ENCODE measurements at regions not wholly inside any gene's neighbourhood (a gene's known extent, or its start where the extent isn't known, plus 50 kb on each side); places are given as distances from the start of the nearest gene placed in this dataset.

DNA sequence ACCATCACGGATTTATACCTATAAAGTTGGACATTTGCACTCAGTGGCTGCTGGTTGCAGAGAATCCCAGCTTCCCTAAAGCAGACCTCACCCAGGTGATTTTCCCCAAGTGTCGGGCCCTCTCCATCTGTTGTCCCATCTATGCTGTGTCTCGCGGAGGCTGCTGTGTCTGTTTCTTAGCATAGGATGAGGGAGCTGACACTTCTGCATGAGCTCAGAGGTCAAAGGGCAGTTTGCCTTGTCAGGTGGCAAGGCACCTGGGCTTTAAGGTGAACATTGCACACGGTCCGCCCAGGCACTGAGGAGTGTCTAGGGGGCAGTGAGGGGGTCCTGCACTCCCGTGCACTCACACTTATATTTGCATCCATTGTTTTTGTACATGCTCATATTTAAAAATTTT, 151.6 kb downstream of the ZIC5 start:
- no peak for DNase-seq

DNA sequence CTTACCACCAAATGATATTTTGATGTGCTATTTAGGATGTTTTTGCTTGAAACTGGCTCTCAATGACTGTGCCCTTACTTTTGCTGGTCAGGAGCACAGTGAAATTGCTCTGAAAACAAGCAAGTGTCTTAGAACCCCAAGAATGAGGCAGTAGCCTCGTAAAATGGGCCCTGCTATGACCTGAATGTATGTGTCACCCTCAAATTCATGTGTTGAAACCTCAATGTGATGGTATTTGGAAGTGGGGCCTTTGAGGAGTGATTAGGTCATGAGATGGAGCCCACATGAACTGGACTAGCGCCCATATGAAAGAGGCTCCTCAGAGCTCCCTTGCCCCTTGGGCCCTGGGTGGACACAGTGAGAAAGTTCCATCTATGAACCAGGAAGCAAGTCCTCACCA, 155.2 kb downstream of the ZIC5 start:
- no peak for DNase-seq

DNA sequence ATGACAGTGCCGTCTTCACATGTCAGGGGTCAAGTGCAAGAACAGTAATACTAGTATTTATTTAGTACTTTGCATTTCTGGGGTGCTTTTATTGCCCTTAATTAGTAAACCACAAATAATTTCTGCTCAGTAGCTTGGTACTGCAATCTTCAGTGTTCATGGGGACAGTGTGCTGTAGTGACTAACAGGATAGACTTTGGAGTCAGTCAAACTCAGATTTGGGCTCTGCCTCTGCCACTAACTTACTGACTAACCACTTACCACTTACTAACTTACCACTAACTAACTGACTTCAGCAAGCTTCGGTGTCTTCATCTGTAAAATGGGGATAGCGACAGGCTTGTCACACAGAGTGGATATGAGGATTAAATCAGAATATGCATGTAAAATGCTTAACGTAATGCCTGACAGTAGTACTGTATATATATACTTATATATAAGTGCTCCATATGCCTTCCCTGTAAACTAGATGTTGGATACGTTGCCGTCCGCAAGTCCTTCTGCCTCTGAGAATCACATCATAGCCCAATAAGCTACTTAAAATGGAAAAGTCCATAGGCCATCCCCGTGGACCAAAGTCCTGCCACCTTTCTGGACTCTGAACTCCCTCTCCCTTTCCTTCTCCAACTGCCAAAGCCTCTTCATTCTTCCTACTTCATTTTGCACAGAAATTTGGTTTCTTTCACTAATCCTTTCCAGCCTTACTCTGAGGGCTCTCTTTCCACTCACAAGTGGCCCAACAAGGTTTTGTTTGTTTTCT, 158.1 kb downstream of the ZIC5 start:
- DNase-seq: no peak

DNA sequence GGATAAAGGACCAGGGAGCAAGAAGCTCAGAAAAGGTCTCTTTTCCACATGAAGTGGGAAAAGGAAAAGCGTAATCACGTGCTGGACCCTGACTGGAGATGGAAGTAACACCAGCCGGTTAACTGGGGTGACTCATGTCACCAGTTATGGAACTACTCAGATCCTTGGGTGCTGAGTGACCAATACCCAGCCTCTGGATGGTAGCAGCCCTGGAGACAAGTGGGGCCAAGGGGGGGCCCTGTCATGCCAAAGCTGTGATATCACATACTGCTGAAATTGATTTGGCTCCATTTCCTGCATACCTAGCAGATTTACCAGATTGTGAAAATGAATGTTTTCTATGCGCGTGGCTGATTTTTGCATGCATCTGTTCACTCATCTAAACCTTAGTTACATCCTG, 158.9 kb downstream of the ZIC5 start:
- DNase-seq: no peak

DNA sequence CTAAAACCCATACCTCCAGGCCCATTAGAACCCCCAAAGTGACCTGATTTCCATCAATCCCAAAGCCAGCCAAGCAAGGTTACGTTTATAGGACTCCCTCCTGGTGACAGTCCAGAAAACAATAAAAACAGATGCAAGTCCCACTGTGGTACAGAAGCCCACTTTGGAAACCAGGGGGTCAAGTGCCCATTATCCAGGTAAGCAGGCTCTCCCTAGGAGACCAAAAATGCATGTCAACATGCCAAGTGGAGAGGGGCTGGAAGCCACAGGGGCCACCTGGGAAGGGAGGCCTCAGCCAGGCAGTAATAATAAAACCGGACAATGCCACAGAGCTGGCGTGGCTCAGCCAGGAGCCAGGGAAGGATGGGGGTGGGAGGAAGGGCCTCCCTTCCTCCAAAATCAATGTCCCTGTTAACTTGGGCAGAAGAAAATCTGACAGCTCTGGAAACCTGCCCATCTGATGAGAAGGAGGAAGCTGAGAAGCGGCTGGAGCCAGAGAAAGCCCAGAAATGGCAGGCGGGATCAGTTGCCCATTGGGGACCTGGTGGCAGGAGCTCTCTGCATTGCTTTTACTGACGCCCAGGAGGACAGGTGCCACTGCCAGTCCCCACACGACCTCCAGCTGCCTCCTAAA, 160.4 kb downstream of the ZIC5 start:
- no peak for DNase-seq

DNA sequence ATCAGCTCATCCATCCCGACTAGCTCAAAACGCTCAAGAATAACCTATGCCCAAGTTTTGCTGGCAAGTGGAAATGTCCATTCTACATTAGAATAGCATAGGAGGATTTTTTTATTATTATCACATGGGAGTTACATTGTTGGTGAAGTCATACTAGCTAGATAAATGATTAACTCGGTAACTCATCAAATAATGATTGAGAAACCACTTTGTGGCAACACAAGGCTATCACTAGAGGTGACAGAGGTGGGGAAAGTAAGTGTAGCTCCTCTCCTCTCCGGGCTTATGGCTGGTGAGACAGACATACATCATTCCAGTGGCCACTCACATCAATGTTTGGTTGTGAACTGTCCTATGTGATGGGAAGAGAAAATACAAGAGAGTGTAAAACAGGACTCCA, 161.6 kb downstream of the ZIC5 start:
- DNase-seq: no peak

DNA sequence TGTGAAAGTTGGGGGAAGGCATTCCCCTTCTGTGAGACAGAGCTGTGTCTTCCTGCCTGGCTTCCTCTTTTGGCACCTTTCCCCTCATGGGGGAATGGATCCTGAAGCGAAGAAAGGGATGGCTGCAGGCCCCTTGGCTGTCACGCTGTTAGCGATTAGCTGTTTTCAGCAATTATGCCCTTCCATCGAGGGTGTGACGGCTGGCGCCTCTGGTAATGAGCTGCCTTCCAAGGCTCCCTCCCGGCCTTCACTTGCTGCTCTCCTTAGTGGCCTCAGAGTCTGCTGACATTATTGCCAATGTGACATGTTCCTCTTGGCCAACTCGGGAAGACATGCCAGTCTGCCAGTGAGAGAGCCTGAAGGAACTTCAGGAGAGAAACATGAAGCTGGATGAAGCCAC, 162.1 kb downstream of the ZIC5 start:
- no peak for DNase-seq

DNA sequence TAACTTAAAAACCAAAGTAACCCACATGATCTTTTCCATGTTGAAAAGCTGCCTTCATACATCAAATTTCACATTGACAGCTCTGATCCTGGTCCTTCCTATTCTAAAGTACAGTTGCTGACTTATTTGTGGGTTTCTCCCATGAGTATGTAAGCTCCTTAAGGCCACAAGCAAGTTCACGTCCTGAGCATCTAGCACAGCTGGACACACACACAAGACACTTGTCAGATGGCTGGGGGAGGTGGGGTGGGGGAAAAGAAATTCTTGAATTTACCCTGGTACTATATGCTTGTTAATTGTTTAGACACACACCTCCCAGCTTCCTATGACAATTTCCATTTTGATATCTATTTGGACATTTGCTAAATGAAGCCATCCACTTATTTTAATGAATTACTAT, 162.8 kb downstream of the ZIC5 start:
- no peak for DNase-seq

DNA sequence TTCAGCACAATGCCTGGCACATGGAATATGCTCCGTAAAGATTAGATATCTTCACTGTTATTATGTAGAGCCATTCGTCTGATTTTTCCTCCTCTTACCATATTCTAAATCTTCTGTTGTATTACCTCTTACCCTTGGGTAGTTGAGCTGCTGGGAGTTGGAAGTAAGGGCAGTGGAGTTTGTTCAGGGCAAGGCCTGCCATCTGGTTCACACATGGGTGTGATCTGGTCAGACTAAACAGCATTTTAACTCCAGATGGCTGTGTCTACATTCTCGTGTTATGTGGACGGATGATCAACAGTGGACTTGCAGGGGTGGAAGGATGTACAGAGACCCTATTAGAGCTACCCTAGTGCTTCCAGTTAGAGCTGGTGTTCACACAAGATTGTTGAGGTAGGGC, 164.9 kb downstream of the ZIC5 start:
- DNase-seq: no peak

DNA sequence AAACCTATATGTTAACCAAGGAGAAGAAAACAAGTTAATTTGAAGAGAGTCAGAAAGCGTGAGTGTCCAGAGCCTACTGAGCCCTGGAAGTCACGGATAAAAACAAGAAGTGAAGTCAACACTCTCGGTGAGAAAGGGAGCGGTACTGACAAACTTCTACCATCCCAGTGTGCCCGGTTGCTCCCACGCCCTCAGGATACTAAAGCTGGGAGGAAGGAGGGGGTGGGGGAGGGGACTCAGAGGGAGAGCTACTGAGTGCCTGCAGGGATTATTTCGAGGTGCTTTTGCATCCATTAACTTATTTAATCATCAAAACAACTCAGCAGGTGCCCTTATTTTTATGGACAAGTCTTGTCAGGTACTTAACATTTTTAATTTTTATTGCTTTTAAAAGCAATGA, 166.2 kb downstream of the ZIC5 start:
- no peak for DNase-seq

DNA sequence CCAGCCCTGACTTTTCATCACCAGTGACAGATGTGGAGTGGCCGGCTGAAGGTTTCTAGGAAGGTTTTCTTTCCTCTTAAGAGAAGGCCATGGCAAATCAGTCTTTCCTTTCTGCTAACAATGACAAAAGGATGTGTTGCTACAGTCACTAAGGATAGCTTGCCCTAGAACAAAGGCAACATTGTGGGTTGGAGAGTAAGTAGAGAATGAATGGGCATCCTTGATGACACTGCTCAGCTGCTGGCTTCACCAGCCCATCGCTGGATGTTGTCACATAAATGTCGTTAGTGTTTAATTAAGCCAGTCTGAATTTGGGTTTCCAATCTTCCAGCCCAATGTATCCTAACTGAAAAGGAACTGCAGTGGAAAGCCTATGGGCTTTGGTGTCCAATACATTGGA, 168.4 kb downstream of the ZIC5 start:
- DNase-seq: no peak

DNA sequence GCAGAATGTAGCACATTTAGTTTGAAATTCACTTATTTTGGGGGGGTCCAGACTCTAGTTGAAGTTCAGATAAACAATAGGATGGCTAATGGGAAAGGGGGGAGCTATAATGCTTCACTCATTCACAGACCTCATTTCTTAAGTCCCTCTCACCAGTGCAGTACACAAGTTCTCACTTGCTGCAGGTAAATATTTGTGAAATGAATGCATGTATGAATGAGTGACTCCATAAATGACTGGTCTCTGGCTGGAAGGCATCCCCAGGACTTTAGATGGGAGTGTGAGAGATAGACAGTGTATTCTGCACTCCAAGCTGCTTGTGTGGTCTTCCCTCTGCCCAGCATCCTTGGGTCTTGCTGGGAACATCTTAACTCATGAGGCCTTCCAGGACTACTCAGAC, 169.2 kb downstream of the ZIC5 start:
- DNase-seq: no peak

DNA sequence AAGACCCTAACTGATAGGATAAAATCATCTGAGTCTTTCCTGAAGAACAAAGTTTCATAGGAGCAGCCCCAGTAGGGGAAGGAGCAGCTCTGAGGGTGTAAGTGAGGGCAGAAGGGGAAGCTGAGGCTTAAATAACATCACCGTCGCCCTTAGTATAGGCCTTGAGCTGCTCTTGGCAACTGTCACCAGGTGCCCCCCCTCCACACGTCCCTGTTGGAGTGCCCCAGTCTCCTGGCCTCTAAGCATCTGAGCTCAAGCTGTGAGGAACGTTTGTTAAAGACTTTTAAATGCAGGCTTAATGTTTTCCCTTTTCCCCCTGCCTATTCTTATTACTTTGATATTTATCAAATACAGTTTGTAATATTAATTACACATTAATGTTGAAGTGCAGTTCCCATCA, 170.6 kb downstream of the ZIC5 start:
- no peak for DNase-seq

DNA sequence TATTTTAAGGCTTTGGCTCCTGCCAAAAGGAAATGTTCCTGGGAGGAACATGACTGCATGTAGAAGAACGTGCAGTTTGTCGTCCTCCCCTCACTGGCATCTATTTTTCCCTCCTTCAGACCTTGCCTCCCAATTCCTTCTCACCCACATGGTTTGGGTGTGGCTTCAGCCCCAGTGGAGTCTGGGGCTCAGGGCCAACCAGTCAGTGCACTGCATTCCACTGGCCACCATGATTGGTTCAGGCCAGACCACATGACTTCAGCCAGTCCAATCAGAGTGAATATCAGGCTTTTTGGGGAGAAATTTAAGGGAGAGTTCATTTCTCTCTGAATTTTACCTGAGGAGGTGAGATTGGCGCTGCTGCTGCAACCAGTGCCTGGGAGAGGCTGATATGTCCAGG, 171.6 kb downstream of the ZIC5 start:
- DNase-seq: no peak

DNA sequence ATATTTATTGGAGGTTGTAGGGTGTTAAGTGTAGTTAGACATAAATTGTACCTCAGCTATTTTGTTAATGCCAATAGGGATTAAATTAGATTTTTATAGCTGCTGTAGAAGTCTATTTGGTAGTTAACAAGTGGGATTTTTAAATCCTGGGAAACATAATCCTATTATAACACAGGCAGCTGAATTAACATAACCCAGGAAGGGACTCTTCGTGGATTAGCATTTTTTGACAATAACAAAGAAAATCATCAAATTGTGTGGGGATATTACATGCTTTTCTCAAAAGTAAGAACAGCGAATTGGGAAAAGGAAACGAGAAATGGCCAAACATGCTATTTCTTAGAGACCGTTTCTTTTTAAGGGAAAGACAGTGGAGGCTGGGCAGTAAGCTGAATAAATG, 172.8 kb downstream of the ZIC5 start:
- DNase-seq: no peak

DNA sequence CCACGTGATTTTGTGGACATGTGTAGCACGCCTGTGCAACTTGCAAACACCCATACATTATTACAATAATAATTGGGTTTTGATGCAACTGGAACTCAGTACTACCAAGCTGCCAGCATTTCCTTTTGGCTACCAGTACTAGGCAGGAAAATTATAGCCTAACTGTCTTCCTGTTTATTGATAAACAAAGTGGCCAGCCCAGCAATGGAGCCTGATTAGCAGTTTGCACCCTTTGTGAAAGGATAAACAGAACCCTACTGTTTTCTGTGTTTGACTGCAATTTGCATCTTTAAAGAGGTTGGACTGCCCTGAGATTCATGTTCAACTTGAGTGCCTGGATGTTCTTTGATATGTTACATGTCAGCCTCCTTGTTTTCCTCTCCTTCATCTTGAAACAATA, 173.9 kb downstream of the ZIC5 start:
- no peak for DNase-seq

DNA sequence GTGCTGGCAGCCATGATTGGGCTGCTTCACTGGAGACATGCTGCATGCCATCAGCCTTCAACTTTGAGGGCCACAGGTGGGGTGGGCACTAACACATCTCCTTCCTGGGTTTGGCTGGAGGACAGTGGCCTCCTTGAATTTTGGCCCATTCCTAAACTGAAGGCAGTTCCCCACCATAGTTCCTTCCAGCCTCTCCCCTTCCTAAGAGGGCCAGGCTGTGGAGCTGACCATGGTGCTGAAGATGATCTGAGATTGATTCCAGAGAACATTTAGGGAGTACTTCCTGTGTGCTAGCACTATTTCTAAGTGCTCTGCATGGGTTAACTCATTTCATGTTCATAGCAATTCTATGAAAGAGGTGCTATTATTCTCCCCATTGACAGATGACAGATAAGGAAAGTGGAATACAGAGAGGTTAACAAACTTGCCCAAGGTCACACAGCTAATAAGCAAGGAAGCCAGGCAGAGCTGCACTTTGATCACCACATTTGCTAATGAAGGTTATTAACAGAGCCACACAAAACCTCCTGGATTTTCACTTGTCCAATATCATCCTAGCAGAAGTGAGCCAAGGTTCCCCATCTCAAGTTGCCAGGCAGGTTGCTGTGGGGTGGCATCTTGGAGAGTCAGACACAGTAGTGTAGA, 175.3 kb downstream of the ZIC5 start:
- peak; percentile 40 for DNase-seq

DNA sequence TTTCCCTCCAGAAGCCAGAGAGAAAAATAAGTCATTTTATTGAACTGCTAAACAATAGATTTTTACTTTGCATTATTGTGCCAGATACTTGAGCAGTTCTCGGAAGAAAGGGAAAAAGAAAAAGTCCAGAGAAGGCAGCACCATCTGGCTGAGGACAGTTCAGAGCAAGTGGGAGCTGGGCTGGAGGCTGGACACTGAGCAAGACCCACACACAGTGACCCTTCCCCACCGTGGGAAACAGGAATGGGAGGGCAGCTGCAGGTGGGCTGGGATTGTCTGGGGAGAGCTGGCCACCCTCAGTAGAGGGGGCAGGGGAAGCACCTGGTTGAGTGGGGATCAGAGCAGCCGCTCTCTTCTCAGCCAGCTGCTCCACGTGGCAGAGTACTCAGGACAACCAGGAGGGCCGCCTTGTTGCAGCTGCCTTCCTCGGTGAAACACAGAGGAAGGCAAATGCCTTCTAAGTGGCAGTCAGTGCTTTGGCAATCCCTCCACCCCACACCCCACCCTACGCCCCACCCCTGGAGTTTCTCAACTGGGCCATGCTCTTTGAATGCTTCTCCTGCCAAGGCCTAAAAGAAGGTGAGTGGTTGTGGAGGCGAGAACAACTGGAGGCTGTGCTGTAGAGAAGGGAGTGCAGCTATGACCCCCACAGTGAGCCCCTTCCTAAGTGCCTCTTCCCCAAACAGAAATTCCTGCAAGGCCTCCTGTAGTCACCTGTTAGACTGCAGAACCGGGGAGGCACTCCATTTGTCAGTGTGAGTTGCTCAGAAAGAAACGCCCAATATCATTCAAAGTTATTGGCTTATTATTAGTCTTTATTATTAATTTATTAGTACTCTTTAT, 179.3 kb downstream of the ZIC5 start:
- DNase-seq: no peak

DNA sequence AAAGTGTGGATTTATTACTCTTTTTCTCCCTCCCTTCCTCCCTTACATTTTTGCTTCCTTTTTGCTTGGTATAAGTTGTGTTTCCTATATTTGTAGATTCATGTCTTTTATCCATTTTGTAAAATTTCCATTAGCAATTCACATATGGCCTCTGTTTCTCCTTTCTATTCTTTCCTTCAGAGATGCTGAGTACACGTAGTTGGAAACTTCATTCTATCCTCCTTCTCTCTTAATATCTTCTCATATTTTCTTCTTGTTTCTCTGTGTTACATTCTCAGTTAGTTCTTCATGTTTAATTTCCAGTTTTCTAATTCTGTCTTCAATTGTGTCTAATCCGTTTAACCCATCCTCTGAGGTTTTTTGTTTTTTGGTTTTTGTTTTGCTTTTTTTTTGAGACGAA, 188.9 kb downstream of the ZIC5 start:
- no peak for DNase-seq

DNA sequence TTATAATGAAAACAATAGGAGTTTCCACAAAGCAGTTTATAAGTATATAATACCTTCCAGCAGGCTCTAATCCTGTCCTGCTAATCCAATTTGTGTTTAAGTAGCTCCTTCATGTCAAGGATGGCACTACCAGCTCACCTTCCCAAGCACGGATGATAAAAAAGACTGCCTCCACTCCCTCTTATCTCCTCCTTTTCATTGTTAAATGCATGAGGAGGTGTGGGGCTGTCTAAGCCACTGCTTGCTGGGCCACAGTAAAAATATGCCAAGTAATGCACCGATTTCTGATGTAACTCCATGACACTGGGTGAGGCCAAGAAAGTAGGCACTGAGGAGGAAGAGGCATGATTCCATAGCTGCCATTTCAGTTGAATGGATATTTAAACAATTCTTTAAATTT, 193.1 kb downstream of the ZIC5 start:
- DNase-seq: no peak

DNA sequence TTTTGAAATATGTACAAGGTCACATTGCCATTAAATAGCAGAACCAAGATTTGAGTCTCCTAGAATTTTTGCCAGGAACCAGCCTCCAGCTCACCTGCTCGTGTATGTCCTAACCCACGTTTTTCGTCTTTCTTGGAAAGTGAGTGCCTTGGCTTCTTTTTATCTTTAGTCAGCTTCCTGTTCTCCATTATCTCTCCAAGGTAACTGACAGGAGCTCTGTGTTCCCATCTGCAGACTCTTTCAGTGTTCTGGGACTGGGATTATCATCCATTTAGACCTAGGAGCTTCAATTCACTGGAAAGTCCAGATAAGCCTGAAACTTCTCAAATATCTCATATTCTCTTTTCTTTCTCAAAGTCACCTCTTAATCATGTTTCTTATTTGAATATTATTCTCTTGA, 193.7 kb downstream of the ZIC5 start:
- no peak for DNase-seq

DNA sequence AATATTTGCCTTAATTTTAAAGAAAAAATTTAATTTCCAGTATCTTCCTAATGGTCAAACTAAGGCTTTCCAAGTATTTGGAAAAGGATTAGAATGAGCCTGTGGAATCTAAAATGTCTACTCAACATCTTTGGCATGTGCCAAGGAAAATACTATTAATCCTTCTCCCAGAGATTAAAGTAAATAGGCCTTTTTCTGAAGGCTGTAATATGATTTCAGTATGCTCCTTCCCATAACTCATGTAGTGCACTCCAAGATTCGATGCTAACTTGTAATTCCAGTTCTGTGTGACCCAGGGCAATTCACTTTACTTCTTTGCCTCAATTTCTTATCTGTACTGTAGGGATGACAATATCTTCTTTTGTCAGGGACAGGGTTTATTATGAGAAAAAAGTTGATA, 196.9 kb downstream of the ZIC5 start:
- no peak for DNase-seq

DNA sequence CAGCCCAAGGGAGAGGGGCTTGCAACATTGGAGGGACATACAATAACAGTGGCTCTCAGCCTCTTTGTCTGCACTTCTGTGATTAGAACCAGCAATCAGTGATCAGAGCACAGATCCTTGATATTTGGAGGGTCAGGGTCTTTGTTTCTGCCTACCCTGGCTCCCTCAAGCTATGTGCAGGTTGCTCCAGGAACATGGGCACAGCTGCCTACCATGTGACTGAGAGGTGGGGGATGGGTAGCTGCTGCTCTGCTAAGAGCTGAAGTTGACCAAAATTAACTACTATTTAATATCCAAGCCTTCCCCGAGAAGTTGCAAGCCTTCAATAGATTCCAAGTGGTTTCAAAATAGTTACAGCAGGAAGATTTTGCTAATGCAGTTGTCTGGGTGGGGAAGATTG, 202.6 kb downstream of the ZIC5 start:
- no peak for DNase-seq

Measured in hindlimb muscle (tissue), 1 donor.